K562 (cell line): ENCODE measurements at regions not wholly inside any gene's neighbourhood (a gene's known extent, or its start where the extent isn't known, plus 50 kb on each side); places are given as distances from the start of the nearest gene placed in this dataset.

Experiments used
- CHD2 ChIP-seq: IDR thresholded peaks from 2 replicates; pipeline ENCODE4 v1.6.1; 2011; ENCODE audit warnings: low read depth, low read length
- CHD7 ChIP-seq: fragments of 200-600 bp; sonication (generic); IDR thresholded peaks from one replicate; pipeline ENCODE4 v1.6.1; 2012; ENCODE audit warnings: mild to moderate bottlenecking, low read depth, low read length, inconsistent platforms
- KLF10 ChIP-seq: fragments of 250-450 bp; sonication (Bioruptor Pico); IDR thresholded peaks from 2 replicates; pipeline ENCODE4 v1.6.1; 2021; ENCODE audit warnings: matching md5 sums
- NFYB ChIP-seq: IDR thresholded peaks from 2 replicates; pipeline ENCODE4 v1.6.1; 2011; ENCODE audit warnings: mild to moderate bottlenecking, moderate library complexity; ENCODE audit not compliant: insufficient read length; ENCODE audit errors: extremely low read depth
- PHF20 ChIP-seq: fragments of 450-650 bp; IDR thresholded peaks from 2 replicates; pipeline ENCODE4 v1.6.1; 2018; ENCODE audit not compliant: partially characterized antibody
- RCOR1 ChIP-seq, 2 experiments: IDR thresholded peaks; 2 replicates each; pipeline ENCODE4 v1.6.1; 2012; ENCODE audit warnings: low read depth in 2 of 2, low read length in 2 of 2, borderline replicate concordance in 1 of 2, improper control_type of control experiment in 1 of 2
- TSC22D4 ChIP-seq: fragments of 450-650 bp; IDR thresholded peaks from 2 replicates; pipeline ENCODE4 v1.6.1; 2016; ENCODE audit warnings: missing genetic modification characterization, missing biosample characterization, control low read depth
- TF ChIP-seq, protein P1 (sequence below): fragments of 450-650 bp; IDR thresholded peaks from 2 replicates; pipeline ENCODE4 v1.7.0; 2016; ENCODE audit warnings: borderline replicate concordance

- no peak for TF ChIP-seq CHD7
- TF ChIP-seq KLF10 (CRISPR knock-in tag), result no peak
- TF ChIP-seq, protein P1, sequence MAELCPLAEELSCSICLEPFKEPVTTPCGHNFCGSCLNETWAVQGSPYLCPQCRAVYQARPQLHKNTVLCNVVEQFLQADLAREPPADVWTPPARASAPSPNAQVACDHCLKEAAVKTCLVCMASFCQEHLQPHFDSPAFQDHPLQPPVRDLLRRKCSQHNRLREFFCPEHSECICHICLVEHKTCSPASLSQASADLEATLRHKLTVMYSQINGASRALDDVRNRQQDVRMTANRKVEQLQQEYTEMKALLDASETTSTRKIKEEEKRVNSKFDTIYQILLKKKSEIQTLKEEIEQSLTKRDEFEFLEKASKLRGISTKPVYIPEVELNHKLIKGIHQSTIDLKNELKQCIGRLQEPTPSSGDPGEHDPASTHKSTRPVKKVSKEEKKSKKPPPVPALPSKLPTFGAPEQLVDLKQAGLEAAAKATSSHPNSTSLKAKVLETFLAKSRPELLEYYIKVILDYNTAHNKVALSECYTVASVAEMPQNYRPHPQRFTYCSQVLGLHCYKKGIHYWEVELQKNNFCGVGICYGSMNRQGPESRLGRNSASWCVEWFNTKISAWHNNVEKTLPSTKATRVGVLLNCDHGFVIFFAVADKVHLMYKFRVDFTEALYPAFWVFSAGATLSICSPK, result no peak
- no peak for TF ChIP-seq PHF20
- no peak for TF ChIP-seq NFYB
- TF ChIP-seq TSC22D4 (tag), result no peak
- TF ChIP-seq CHD2, result no peak
- TF ChIP-seq RCOR1 (IDR thresholded peaks at IDR 0.05; ENCODE audit: borderline replicate concordance in 1 of 2, low read depth in 2 of 2, low read length in 2 of 2), result no peak
Measured at GRCh38 chr5:75916144-75916543, 167.0 kb upstream of the SV2C start (continued).
